Effector CD4-positive, alpha-beta T cell (primary cell): ENCODE measurements at regions not wholly inside any gene's neighbourhood (a gene's known extent, or its start where the extent isn't known, plus 50 kb on each side); places are given as distances from the start of the nearest gene placed in this dataset.

Experiments used
- DNase-seq: peaks from one replicate; pipeline ENCODE4 v3.0.0-alpha.2; 2020

DNA sequence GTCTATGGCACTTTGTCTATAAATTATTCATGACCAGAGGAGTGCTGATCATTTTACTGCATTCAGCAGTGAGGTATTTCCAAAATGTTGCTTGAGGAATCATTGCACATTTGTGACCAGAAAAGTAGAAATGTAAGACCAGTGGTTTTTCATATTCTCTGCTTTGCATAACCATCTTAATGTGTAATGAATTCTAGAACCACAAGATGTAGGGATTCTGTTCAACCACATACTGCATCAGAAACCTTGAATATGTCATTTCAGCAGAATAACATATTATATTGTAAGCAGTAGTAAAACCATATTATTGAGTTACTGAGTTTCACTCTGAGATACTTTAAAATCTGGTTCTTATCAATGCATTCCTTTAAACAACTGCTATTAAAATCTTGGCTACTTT lies 1243.4 kb downstream of the MAT2B start:
- no peak for DNase-seq

GRCh38 chr5:164753434-164753833 lies 1248.0 kb downstream of the MAT2B start:
- DNase-seq: no peak

DNA sequence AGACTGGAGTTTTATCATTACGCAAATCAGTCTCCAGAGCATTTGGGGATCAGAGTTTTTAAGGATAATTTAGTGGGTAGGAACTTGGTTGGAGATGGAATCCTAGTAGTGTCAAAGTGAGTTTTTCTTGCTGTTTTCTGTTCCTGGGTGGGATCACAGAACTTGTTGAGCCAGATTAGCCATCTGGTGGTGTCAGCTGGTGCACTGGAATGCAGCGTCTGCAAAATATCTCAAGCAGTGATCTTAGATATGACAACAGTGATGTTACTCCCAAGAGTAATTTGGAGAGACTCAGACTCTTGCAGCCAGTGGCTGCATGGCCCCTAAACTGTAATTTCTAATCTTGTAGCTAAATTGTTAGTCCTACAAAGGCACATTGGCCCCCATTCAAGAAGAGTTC lies 1257.8 kb downstream of the MAT2B start:
- no peak for DNase-seq

GRCh38 chr5:164772122-164772521 lies 1266.7 kb downstream of the MAT2B start:
- no peak for DNase-seq

DNA sequence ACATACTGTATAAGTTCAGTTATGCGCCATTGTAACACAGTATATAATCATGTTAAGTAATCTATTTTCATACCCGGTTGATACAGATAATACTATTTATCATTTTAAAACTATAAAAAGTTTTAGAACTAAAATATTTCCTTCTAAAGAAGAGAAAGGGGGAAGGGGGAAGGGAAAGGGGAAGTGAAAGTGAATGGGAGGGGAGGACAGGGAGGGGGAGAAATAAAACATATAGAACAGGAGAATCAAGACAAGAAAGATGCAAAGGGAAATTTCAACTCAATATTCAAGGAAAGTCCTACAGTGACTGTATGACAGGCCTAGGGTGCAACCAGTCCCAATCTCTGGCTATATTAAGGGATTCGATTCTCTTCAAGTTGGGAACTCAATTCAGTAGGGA lies 1278.8 kb downstream of the MAT2B start:
- DNase-seq: no peak

DNA sequence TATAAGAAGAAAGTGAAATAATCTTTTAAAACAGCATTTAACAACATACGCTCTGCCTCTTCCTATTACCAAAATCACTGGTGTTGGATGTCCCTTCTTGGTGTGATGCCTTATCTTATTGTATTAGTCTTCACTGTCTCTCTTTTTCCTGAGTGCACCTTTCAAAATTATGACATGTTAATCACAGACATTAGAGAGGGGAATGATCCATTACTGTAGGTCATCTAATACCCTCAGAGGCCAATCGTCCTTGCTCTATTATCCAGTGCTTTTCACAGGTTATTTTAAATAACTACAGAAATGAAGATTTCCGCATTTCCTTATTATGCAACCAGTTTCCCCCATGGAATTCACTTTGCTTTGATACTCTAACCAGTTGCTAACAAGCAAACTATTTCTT lies 1292.7 kb downstream of the MAT2B start:
- DNase-seq: no peak

- no peak for DNase-seq
Measured at GRCh38 chr5:164799391-164799790, 1294.0 kb downstream of the MAT2B start.

GRCh38 chr5:164801910-164802309 lies 1296.5 kb downstream of the MAT2B start:
- no peak for DNase-seq

DNA sequence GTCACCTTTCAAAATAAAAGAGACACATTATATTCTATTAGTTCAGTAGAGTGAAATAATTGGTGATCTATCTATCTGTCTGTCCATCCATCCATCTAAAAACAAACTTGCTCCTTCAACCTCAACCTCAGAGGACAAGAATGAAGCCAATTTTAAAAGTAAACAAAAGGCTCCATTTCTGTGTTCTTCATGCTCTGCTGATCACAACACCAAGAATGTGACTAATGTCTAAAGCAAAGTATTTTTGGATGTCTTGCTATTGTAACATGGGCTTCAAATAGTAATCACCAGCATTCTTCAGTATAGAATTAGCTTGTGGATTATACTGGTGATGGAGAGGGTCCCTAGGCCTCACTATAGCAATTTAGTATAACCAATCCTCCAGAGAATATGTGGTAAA lies 1304.4 kb downstream of the MAT2B start:
- no peak for DNase-seq

- DNase-seq: no peak
Measured at GRCh38 chr5:164818445-164818844, 1313.0 kb downstream of the MAT2B start.

- no peak for DNase-seq
Measured at GRCh38 chr5:164824671-164825070, 1319.3 kb downstream of the MAT2B start.

- no peak for DNase-seq
Measured at GRCh38 chr5:164832516-164832915, 1327.1 kb downstream of the MAT2B start.

- DNase-seq: no peak
Measured at GRCh38 chr5:164844348-164844747, 1338.9 kb downstream of the MAT2B start.

DNA sequence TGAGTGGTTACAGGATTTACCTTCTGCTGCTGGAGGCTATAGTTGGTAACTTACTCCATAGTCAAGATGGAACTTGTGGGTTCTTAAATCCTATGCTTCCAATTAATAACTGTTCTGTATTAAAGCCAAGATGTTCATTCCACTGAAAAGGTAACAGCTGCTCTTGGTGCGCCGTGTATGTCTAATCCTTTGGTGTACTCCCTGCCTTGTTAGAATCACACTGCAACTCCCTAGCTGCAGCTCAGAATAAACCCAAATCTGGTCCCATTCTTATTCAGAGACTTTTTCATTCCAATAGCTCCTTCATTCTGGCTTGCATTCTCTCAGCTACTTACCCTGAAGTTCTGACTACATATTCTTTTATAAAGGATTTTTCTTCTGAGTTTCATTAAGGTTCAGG lies 1355.5 kb downstream of the MAT2B start:
- no peak for DNase-seq

GRCh38 chr5:164861610-164862009 lies 1356.2 kb downstream of the MAT2B start:
- DNase-seq: no peak

- no peak for DNase-seq
Measured at GRCh38 chr5:164868761-164869160, 1363.3 kb downstream of the MAT2B start.

GRCh38 chr5:164869325-164869724 lies 1363.9 kb downstream of the MAT2B start:
- no peak for DNase-seq

- no peak for DNase-seq
Measured at GRCh38 chr5:164876793-164877192, 1371.4 kb downstream of the MAT2B start.

DNA sequence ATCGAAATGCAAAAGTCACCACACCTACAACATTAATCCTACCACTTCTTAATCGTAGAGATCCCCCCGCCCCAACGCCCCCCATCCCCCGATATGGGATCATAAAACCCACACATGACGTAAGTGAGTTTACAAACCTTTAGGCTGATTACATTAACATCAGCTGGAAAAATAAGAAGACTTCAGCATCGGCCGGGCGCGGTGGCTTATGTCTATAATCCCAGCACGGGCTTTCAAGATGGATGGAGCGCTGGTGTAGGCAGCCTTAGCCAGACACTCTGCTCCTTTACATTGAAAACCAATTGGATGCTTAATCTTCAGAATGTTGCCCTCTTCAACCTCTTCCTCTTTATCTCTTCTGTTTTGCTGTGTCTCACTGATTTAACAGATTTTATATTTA lies 1376.0 kb downstream of the MAT2B start:
- DNase-seq: no peak

DNA sequence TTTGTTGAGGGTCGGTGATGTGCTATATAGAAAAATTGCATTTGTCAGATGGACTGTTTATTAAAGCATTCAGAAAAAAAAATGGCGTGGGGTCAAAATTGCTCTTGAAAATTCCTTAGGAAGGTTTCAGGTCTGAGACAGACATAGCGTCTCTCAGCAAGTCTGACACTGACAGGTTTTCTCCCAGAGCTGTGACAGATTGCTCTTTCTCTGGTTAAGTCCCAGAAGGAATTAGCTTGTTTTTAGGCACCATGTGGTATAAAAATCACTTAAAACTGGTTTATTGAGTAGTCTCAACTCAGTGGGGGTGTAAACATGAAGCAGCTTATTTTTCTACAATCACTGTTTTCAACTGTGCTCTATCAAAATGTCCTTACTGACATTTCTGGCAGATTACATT lies 1379.8 kb downstream of the MAT2B start:
- no peak for DNase-seq

DNA sequence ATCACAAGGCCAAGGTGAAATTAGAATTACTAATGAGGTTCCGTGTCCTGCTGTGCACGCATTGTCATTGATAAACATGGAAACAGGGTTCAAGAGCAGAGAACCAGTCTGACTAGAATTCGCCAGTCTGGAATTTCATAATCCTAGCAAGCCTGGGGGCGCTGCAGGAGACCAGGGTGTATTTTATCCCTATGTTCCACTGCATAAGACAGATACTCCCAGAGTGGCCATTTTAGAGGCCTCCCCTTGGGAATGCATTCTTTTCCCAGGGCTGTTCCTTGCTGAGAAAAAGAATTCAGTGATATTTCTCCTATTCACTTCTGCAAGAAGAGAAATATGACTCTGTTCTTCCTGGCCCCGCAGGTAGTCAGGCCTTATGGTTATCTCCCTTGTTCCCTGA lies 1387.7 kb downstream of the MAT2B start:
- DNase-seq: no peak

- DNase-seq: no peak
Measured at GRCh38 chr5:164898705-164899104, 1393.3 kb downstream of the MAT2B start.

DNA sequence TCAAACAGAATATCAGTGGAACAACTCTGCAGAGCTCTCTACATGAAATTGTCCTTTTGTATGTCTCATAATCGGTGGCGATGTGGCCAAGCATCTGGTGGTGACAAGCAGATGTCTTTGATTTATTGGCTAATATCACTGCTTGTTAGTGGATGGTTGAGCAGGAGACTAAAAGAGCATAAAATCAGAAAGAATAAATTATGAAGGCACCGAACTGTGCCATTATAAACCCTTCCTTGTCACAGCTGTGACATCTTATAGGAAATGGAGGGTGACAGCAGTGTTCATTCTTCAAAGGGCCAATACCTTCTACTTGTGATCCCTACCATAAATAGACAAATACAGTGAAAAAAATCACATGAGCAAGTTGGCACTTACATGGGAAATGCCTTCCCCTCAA lies 1404.3 kb downstream of the MAT2B start:
- no peak for DNase-seq

DNA sequence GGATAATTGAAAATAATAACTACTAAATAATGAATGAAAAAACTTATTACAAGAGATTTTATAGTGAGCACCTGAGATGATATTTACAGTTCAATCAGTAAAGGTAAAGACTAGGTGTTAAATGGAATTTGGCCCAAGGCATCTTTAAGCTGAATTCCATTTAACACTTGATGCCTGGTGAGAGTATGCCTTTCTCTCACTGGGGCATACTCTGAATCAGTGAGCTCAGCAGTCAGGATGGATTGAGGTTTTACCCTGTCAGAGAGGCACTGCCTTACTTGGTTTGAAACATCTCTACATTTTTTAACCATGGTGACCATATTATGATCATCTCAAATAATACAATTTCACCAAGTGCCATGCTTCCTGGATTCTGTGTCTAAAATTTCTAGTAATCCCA lies 1416.3 kb downstream of the MAT2B start:
- DNase-seq: no peak

DNA sequence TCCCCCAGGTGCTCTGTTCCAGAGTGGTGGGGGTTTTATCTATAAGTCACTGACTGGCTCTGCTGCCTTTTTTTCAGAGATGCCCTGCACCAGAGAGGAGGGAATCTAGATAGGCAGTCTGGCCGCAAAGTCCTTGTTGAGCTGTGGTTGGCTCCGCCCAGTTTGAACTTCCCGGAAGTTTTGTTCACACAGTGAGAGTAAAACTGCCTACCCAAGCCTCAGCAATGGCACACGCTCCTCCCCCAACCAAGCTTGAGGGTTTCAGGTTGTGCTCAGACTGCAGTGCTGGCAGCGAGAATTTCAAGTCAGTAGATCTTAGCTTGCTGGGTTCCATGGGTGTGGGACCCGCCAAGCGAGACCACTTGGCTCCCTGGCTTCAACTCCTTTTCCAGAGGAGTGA lies 1428.6 kb downstream of the MAT2B start:
- no peak for DNase-seq

DNA sequence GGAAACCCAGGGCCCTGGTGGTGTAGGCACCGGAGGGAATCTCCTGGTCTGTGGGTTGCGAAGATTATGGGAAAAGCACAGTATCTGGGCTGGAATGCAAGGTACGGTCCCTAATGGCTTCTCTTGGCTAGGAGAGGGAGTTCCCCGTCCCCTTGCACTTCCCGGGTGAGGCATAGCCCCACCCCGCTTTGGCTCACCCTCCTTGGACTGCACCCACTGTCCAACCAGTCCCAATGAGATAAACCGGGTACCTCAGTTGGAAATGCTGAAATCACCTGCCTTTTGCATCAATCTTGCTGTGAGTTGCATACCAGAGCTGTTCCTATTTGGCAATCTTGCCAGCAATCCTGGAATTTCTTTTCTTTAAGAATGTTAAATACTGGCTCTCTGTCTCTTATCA lies 1429.1 kb downstream of the MAT2B start:
- no peak for DNase-seq
